GM19438 (cell line): ENCODE measurements at regions not wholly inside any gene's neighbourhood (a gene's known extent, or its start where the extent isn't known, plus 50 kb on each side); places are given as distances from the start of the nearest gene placed in this dataset.
A peak's percentile ranks its signal among the peaks of the same experiment; 100 is the strongest.
"Not testable (repeated sequence)": the region's sequence is repeated elsewhere in the genome, so short reads cannot be mapped to it uniquely, and the experiment has no call there.

Source experiments
- ATAC-seq: cut with Tn5 transposase; IDR thresholded peaks from one replicate; pipeline ENCODE4 v1.9.1; 2021; ENCODE audit warnings: low read depth; ENCODE audit not compliant: unreplicated experiment

DNA sequence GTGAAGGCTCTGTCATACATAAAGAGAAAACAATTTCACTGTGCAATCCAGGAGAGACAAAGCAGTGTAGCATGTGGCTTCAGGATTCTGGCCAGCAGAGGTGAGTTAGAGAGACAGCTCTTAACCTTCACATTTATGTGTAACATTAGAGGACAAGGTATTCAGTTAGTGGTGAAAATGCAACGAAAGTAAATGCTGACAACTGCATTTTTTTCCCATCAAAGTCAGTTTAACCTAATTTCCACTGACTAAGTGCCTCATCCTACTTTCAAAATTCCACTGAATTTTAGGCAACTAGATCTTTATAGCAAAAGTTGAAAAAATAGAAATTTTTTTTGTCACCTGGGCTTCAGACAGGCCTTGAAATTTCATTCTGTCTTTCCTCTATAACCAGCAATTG lies 130.8 kb upstream of the LNX1 start:
- no peak for ATAC-seq

DNA sequence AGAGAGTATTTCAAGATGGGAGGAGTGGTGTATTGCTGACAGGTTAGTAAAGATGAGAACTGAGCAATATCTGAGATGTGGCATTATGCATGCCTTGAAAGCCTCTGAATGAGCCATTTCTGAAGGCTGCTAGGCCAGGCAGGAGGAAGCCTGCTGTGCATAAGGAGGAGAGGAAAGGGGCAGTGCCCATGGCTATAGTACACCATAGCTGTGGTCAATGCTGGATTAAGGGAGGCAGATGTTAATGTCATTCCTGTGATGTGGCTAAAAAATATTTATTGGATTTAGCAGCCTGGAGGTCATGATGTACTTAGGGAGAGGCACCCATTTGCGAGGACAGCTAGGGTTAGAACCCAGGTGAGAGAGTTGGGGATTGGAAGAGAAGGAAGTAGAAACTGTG lies 130.0 kb upstream of the LNX1 start:
- no peak for ATAC-seq

DNA sequence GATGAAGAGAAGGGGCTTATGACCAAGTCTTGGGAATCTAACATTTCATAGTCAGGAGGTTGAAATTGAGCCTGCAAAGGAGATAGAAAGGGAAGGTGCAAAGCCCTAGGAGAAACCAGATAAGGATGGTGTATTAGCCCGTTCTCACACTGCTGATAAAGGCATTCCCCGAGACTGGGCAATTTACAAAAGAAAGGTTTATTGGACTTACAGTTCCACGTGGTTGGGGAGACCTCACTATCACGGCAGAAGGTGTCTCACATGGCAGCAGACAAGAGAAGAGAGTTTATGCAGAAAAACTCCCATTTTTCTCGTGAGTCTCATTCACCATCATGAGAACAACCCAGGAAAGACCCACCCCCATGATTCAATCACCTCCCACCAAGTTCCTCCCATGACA lies 129.5 kb upstream of the LNX1 start:
- no peak for ATAC-seq

DNA sequence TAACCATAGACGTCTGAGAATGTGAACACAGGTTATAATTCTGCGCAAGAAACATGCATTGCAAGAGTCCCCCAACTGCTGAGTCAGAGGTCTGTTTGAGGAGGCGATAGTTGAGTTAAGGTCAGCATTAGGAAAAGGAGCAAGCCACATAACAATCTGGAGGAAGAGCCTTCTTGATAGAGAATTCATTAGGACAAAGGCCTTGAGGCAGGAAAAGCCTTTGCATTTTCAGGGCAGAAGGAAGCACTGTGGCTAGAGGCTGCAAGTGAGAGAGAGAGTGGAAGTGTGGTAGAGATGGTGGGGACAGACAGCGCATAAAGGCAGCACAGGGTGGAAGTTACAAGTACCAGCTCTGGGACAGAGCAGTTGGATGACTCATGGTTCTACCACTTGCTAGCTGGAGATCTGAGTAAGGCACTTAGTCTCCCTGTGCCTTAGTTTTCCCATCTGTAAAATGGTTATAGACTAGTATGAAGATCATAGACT lies 125.8 kb upstream of the LNX1 start:
- no peak for ATAC-seq

DNA sequence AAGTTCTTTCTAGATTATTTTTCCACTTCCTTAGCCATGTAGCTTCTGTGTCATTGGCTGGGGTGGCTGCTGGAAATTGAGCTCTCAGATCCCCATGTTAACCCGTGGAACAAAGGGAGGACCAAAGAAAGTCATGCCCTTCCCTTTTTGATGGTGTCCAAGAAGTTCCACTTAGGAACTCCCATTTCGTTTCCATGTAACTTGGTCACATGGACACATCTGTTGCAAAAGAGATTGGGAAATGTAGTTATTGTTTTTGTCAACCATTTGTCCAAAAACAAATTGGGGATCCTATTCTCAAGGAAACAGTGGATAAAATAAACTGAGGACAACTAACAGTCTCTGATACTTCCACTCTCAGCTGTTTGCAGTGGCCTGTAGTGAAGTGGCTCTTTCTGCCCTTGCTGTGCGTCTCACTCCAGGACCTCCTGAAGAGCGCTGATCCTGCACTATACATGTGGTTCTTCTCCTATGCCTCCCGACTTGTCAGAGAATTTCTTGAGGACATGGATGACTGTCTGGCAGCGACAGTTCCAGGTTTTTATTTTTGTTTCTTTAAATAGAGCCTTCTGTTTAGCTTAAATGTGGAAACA lies 125.3 kb upstream of the LNX1 start:
- no peak for ATAC-seq

DNA sequence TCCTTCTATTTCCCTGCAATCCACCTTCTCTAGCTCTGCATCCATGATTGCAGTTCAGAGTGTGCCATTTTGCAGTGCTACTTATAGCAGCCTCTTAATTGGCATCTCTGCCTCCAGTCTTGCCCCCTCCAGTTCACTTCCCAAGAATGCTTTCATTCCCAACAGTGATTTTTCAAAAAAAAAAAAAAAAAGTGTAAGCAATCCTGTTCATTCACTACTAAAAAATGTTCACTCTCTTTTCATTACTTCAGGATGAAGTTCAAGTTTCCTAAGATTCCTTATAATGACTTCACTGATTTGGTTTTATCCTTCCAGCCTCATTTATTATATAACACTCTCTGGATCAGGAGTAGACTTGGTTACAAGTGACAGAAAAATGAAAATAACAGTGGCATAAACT lies 124.7 kb upstream of the LNX1 start:
- ATAC-seq = no peak

DNA sequence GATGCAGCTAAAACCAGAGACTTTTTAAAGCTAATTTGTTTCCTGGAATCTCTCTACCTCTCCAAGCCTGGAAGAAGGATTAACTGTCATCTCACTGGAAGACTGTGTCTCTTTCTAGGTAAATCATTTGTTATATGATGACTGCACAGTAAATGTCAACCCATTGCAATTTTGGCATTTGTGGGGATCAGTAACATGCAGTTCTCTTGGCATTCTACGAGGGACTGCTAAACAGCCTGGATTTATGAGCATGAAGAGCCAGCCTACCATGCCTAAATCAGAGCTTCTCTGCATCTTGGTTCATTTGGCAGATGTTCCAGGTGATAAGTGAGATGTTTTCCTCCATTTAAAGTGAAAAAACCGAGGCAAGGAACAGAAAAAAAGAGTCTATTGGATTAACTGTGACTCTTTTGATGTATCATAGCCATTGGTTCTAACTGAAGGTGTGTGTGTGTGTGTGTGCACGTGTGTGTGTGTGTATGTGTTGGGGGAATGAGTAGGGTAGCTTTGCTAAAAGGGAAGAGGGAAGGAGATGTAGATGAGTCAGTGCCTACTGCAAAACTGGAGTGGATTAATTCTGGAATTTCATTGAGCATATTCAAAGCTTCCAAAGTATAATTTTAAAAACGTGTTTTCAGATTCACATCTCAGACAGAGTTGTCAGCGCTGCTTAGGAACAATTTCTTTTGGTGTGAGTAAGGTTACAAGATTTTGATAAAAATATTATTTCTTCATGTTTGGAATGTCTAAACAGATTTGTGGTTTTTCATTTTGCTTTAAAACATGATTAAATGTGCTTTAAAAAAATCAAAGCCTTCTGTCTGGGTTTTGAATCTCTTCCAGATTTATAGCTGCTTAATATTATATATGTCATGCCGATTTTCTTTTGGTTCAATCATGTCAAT lies 123.2 kb upstream of the LNX1 start:
- no peak for ATAC-seq

DNA sequence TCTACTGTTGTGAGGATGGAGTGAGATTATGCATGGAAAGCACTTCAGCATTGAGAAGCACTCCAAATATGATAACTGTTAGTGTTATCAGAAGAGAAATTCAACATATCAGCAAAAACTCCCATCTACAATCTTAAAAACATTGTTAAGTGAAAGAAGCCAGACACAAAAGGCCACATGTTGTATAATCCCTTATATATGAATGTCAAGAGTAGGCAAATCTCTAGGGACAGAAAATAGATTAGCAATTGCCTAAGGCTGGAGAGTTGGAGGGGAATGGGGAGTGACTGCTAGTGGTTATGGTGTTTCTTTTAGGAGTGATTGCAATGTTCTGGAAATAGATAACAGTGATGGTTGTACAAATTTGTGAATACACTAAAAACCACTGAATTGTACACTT lies 122.5 kb upstream of the LNX1 start:
- no peak for ATAC-seq

DNA sequence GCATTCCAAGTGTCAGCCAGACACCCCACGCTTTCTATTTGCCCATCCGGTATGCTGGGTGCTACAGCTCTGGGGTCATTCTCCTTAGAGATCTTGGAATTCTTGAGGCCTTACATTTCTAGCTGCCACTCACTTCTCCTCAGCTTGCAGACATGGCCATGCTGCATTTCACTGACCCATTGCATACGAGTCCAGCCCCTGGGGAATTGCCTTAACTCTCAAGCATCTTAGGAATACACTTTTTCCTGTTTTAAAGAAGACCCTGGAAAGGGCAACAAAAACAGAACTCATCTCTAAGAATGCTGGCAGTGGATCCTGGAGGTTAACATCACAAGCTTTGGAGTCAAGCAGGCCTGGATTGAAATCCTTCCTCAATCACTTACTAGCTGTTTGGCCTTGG lies 122.0 kb upstream of the LNX1 start:
- ATAC-seq = no peak

DNA sequence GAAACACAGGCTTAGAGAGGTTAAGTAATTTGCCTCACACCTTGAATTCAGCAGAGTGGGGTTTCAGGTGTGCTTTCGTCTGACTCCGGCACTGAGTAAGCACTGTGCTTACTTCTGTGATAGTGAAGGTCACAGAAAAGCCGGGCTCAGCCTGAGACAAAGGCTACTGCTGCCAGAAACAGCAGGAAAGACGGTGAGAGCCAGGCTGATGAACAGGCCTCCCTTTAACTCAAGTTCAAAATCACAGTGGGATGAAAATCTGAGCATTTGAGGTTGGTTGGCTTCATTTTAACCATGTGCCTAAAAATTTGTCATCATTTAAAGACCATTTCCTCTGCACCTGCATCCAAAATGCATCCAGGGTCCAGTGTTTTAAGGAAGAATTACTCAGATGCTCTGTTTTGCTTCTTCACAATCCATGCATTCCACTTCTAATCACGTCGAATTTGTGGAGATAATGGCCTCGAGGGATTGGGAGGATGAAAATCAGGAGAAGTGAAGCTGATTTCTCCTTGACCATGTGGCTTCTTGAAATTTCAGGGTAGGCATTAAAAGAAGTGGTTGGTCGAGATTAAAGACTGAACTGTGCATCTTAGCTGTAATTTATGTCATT lies 121.2 kb upstream of the LNX1 start:
- no peak for ATAC-seq

DNA sequence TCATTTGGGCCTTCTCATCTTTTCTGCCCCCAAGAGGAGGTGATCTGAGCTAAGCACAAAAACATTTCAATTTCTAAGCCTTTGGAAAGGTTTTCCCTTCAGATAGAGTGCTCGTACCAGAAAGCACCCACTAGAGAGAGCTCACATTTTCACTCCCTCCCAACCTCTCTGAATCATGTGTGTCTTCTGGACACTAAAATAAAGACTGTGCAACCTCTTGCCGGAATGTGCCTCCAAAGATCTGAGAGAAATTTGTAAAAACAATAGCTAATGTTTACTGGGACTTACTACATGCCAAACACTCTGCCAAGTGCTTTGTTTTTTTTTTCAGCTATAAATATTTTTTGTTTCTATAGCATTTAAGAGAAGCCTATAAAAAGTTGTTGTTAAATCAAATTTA lies 120.6 kb upstream of the LNX1 start:
- no peak for ATAC-seq

DNA sequence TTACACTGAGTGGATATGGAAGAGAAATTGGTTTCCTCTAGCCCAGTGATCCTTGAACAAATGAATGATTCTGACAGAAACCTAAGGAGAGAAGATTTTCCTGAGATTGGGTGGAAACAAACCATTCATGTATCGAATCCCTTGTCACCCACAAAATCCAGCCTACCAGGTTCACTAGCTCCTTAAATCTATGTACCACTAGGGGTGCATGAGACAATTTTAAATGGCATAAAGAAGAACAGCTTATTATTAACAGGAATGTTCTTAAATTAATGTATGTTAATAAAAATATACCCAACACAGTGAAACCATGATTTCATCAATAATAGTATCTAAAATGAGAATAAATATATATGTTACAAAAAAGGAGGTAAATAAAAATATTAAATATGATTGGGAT lies 118.4 kb upstream of the LNX1 start:
- ATAC-seq = no peak

DNA sequence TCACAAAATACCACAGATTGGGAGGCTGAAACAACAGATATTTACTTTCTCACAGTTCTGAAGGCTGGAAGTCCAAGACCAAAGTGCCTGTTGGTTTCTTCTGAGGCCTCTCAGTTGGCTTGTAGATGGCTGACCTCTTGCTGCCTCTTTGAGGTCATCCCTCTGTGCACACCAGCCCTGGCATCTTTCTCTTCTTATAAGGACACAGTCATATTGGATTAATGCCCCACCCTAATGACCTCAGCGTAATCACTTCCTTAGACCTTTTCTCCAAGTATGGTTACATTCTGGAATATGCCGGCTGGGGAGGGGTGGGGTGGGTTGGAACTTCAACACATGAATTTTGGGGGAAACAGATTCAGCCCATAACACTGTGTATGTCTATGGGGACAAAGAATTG lies 116.2 kb upstream of the LNX1 start:
- ATAC-seq = no peak

DNA sequence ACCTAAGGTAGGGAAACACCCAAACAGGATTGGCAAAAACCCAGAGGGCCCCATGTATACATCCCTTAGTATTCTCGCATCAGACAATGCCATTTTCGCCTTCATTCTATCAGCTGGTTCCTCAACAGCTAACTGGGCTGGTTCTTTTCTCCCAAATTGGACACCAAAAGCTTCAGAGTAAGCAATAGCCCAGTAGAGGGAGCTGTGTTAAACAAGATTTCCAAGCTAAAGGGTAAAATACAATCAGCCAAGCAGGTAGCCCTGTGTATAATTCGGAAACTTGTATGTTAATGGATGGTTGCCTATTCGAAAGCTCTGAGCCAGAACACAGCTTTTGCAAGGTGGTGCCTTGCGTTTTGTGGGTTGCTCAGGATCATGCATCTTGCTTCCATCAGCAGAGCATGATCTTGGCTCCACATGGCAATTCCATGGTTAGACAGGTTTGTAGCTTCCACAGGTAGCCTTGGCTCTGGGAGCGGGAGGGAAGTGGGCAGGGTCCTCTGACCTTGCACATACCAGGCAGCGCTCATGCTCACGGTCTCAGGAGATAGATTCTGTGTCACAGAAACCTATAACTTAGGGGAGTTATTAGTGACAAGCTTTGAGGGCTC lies 115.2 kb upstream of the LNX1 start:
- ATAC-seq = no peak

DNA sequence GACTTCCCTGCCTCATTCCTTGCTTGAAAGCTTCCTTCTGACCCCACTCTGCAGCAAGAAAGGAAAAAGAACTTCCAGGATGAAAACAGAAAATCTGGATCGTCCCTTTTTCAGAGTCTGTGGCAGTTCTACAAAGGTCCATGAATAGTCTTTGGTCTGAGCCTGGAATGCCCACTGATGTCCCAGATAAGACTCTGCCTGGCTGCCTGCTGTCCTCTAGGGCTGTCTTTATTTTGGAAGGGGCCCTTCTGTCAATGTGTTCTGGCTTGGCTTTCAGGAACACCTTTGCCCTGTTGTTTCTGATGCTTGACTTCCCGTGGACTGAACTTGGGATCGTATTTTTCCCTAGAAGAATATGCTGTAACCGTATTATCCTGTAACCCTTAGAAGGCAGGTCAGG lies 114.7 kb upstream of the LNX1 start:
- no peak for ATAC-seq

DNA sequence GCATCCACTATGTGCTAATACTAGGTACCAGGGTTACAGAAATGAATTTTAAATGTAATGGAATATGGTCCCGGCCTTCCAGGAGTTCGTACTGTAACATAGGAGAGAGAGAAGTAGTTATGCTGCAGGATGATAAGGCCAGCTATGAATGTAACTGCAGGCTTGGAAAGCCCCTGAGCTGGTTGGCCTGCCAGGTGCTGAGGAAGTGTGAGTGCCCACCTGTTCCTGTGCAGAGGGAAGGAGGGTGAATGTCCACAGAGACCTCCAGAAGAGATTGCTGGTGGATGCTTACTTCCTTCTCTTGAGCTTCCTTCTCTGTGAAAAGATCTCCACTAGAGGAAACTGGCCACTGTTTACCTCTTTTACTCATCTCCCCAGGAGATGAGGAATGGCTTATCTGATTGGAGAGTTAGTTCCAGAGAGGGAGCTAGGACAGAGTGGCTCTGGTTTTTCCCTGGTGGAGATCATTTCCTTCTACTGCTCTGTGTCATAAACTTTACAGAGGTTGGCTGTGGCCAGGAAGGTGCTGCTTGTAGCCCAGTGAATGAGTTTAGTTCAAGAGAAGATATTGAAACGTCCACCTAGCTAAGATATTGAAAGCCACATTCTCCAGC lies 114.0 kb upstream of the LNX1 start:
- ATAC-seq = no peak

DNA sequence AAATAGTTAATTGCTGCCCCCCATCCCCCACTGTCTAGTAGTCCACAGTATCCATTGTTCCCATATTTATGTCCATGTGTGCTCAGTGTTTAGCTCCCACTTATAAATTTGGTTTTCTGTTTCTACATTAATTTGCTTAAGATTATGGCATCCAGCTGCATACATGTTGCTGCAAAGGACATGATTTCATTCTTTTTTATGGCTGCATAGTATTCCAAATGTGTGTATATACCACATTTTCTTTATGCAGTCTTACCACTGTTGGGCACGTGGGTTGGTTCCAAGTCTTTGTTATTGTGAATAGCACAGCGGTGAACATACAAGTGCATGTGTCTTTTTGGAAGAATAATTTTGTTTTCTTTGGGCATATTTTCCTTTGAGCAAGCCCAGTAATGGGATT lies 113.0 kb upstream of the LNX1 start:
- no peak for ATAC-seq

DNA sequence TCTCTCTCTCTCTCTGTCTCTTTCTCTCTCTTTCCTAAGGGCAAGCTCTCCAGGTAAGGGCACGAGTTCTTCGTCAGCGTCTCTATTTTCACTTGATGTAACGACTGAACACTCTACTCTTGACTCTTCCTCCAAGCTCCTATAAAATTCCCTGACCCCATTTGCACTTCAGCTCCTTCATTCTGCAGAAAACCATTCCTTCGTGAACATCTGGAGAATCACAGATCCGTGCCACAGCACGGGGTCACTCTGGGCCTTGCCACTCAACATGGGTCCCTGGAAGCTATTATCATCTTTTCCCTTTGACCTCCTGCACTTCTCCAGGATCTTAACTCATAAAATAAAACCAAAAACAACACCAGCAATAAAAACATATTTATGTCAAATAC lies 112.0 kb upstream of the LNX1 start:
- ATAC-seq = no peak

DNA sequence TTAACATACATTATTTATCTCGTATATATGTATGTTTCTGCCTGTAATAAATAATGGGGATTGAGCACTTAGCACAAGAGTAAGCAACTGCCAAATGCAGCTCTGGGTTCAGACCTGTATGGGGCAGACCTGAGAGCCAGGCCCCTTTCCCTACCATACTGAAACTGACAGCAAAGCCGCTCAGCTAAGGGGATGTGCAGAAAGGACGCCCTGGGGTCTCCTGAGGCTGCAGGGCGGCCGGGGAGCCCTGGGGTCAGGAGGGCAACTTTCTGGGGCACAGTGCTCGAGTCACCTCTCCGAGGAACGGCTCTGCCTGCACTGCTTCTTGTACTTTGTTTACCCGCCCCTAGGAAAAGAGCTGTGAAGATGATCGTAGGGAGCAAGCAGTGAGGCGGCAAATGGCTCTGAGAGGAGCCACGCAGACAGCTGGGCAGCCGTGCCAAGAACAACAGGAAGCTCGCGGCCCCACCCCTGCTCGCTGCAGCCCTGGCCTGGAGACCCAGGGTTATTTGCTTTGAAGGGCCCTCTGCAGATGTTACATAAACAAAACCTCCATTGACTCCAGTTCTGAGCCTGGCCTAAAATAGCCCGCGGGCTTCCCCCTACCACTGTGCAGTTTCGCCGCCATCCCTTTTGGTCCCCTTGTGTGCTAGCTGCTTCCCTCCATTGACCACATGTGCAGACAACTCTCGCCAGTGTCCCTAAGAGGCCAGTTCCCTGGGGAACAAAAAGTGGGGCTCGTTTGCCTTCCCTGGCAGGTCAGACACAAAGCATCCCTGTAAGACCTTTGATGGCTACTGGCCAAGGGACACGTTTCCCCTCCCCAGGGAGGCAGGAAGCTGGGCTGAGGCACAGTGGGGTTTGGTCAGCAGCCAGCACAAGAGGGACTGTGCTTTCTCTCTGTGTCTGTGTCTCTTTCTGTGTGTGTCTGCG lies 111.3 kb upstream of the LNX1 start:
- peak; percentile 78 for ATAC-seq

DNA sequence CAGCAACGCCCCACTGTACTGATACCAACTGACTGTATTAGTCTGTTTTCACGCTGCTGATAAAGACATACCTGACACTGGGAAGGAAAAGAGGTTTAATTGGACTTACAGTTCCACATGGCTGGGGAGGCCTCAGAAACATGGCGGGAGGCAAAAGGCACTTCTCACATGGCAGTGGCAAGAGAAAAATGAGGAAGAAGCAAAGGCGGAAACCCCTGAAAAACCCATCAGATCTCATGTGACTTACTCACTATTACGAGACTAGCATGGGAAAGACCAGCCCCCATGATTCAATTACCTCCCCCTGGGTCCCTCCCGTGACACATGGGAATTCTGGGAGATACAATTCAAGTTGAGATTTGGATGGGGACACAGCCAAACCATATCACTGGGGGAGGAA lies 110.0 kb upstream of the LNX1 start:
- ATAC-seq = not testable (repeated sequence)
